Stimulated activated CD4-positive, alpha-beta T cell treated with anti-CD3 and anti-CD28 coated beads, TNF-alpha, amount 100 ng/mL, for 48 hours (primary cell): ENCODE measurements at regions not wholly inside any gene's neighbourhood (a gene's known extent, or its start where the extent isn't known, plus 50 kb on each side); places are given as distances from the start of the nearest gene placed in this dataset.
"Not testable (repeated sequence)": the region's sequence is repeated elsewhere in the genome, so short reads cannot be mapped to it uniquely, and the experiment has no call there.

ENCODE experiments used
- DNase-seq, 3 donors: peaks; one replicate each; pipeline ENCODE4 v3.0.0-alpha.2; 2020; ENCODE audit warnings: low read depth in 3 of 3

DNA sequence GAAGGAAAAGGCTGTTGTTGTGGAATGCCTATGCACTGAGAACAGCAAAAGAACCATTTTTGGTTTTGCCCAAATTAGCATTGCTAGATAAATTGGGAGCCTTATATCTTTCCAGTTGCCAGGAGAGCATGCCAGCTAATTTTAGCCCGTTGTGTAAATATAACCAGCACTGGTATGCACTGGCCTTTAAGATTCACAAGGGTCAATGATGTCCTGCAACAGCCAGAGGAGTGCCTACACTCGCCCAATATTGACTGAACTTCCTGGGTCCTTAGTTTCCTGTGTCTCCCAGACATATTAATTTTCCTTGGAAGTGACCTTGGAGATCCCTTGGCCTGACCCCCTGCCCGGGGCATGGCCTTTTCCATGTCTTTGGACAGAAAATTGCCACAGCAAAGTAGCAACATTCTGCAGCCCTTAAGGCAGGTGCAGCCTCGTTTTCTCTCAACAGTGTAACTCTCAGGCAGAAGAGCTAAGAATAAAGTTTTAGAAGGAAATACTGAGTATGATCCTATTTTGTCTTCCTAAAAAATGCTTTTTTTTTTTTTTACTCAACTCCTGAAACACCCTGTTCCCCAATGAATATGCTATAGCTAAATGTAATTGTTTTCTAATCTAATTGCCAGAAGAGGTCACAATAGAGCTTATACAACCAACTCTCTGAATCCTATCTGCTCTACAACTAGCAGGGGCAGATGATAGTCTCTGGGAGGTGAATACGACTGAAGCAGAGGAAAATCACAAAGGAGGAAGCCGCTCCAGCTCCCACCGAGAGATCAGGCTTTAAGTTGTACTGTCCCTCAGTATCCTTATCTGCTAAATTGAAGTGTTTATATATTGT is 131.9 kb upstream of the PCGF5 start:
- DNase-seq: no peak

GRCh38 chr10:91090761-91091529 is 129.5 kb upstream of the PCGF5 start:
- no peak for DNase-seq

DNA sequence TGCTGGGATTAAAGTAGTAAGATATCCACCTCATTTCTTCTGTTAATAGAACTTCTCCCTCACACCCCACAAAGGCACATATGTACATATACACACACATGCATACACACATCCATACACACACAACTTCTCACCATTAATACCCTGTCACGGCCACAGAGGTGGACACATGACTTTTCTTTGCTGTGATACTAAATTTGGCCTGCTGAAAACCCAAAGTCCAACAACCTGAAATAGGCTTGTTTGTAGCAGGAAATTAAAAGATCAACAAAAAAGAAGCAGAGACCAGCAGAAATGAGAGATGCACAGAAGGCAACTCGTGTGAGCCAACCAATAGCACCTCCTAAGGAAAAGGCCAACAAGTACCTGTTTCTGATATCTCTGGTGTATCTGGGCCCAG is 128.7 kb upstream of the PCGF5 start:
- DNase-seq: no peak

- DNase-seq: no peak
Measured at GRCh38 chr10:91096274-91096673, 124.2 kb upstream of the PCGF5 start.

DNA sequence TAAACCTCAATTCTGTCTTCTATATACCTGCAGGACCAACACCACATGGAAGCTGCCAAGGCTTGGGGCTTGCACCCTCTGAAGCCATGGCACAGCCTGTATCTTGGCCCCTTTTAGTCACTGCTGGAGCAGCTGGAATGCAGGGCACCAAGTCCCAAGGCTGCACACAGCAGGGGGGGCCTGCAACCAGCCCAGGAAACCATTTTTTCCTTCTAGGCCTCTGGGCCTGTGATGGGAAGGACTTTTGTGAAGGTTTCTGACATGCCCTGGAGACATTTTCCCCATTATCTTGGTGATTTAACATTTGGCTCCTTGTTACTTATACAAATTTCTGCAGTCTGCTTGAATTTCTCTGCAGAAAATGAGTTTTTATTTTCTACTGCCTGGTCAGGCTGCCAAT is 123.2 kb upstream of the PCGF5 start:
- no peak for DNase-seq

- DNase-seq: not testable (repeated sequence)
Measured at GRCh38 chr10:91098021-91098420, 122.4 kb upstream of the PCGF5 start.

GRCh38 chr10:91103384-91104192 is 116.9 kb upstream of the PCGF5 start:
- DNase-seq: no peak

GRCh38 chr10:91104193-91105041 is 116.0 kb upstream of the PCGF5 start:
- no peak for DNase-seq

- no peak for DNase-seq
Measured at GRCh38 chr10:91105269-91105668, 115.2 kb upstream of the PCGF5 start.

DNA sequence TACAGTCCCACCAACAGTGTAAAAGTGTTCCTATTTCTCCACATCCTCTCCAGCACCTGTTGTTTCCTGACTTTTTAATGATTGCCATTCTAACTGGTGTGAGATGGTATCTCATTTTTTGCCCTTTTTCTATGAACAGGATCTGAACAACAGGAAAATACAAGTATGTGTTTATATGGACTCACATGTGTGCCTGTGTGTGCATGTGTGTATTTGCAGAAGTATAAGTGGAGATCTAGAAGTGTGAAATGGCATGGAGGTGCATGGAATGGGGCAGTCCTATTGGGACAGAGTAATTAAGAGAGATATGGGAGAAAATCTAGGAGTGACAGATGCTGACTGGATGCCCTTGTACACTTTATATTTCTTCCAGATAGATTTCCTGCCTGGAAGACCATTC is 111.6 kb upstream of the PCGF5 start:
- no peak for DNase-seq

DNA sequence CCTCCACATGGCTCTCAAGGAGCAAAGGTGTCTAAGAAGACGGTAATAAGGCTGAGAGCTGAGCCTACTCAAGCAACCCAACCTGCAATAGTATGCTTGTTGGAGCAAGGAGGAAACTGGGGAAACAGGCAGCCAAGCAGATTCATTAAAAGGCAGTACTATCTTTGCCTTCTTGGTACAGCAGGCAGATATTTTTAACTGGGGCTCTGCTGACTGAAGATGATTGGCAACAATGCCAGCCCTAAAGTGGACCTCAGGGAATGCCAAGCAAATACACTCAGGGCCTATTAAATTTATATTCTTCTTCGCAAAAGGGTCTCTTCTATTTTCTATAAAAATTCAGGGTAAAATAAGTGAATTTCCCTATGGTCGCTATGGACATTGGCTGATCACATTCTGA is 109.4 kb upstream of the PCGF5 start:
- no peak for DNase-seq

DNA sequence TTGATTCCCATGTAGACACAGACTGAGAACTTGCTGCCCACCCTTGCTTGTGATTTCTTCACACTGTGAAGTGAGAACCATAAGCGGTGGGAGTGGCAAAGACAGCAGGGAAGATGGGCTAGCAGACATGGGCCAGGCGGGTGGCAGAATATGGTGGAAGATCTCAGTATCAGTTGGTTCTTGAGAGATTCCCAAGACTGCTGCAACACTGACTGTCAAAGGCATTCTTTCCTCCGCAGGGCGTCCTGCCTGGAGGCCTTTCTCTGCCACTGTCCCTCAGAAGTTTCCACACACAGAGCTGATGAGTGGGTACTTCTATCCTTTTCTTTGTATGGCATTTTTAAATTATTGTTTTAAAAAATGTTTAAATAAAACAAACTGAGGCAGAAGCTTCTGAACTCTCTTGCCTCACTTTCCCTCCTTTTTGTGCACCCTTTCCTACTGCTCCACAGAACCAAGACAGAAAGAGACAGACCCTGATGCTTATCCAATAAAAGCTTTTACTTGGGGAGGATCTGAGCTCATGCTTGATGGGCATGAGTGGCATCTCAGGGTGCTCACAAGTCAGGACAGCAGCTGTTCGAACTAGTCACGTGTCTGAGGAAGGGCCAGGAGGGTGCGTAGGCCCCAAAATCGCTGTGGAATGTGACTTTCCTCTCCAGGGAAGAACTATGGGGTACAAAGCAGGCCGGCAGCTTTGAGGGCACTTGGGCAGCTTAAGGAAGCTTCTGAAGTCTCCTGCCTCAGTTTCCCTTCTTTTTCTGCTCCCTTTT is 104.7 kb upstream of the PCGF5 start:
- DNase-seq: no peak

GRCh38 chr10:91117505-91117904 is 103.0 kb upstream of the PCGF5 start:
- DNase-seq: no peak

GRCh38 chr10:91120348-91120747 is 100.1 kb upstream of the PCGF5 start:
- DNase-seq: no peak

GRCh38 chr10:91123261-91123660 is 97.2 kb upstream of the PCGF5 start:
- DNase-seq: no peak

- no peak for DNase-seq
Measured at GRCh38 chr10:91124016-91124415, 96.4 kb upstream of the PCGF5 start.

DNA sequence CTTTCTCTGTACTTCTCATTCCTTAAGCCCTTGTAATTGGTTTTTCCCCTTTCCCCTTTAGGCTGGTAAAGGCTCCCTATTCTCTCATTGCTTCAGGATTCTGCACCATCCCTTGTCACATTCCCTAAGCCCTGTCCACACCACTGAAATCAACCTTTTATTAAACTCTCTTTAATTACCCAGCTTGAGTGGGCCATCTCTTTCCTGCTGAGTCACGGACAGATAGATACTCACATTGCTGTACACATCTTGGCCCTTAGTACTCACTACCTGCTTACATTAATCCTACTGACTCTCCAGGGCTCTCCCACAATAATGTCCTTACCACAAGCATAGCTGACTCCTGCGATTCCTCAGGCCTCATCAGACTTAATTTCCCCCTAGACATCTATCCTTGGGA is 94.0 kb upstream of the PCGF5 start:
- no peak for DNase-seq

DNA sequence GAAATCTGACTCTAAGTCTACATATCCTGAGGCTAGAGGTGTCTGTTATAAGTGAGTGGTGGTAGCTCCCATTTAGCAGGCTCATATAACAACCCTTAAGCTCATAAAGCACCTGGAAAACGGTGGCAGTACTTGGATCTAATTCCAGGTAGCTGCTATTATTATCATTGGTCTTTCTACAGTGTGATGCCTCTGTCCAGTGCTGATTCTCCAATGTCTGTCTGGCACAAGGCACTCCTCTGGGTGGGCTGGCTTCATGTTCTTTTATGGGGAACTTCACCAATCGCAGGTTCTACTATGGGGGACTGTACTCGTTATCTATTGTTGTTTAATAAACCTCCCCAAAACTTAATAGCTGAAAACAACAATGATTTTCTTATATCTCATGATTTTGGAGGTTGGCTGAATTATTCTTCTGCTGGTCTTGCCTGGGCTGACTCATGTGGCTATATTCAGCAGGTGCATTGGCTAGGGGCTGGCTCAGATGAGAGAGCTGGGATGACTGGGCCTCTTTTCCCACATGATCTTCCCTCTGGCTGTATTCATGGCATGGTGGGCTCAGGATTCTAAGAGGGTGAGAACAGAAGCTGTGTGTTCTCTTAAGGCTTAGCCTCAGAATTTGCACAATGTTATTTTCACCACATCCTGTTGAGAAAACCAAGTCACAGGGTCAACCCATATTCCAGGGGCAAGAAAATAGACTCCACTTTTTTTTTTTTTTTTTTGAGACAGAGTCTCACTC is 93.0 kb upstream of the PCGF5 start:
- no peak for DNase-seq

- DNase-seq: no peak
Measured at GRCh38 chr10:91135113-91135512, 85.3 kb upstream of the PCGF5 start.
